Stimulated activated CD4-positive, alpha-beta T cell treated with anti-CD3 and anti-CD28 coated beads, Interleukin-12 subunit alpha, Interleukin-12 subunit beta, amount 100 ng/mL, for 24 hours (primary cell): ENCODE measurements at regions not wholly inside any gene's neighbourhood (a gene's known extent, or its start where the extent isn't known, plus 50 kb on each side); places are given as distances from the start of the nearest gene placed in this dataset.

Experiments
- DNase-seq, 2 experiments: peaks; one replicate each; pipeline ENCODE4 v3.0.0-alpha.2; 2020; ENCODE audit warnings: low read depth in 2 of 2

DNA sequence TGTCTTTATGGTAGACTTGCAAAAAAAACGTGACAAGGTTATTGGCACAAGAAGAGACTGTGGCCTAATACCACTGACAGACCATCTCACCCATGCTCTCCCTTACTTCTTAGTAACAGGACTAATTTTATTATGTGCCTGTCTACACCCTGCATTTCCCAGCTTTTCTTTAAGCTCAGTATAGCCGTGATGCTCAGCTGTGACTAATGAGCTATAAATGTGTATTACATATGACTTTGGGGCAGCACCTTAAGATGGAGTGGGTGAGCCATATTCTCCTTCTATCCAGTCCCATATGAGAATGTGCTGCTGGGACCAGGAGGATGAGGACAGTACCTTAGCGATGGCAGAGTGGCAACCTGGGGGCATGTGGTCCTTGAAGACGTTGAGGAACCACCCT lies 293.5 kb downstream of the RNF144A start:
- no peak for DNase-seq

DNA sequence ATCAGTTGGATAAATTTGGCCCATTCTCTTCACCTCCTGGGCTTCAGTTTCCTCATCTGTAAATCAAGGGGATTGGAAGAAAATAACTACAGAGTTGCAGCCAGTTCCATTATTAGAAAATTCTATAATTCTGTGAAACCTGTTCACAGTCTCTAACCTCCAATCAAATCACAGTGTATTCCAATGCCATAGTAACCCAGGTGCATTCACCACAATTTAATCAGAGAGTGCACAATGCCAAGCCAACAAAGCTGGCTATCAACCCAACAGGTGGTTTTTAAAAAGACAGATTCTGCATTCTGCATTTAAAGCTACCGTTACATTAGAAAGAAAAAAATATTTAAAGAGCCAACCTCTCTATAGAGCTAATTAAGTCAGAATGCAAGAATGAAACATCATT lies 308.6 kb downstream of the RNF144A start:
- DNase-seq: no peak

DNA sequence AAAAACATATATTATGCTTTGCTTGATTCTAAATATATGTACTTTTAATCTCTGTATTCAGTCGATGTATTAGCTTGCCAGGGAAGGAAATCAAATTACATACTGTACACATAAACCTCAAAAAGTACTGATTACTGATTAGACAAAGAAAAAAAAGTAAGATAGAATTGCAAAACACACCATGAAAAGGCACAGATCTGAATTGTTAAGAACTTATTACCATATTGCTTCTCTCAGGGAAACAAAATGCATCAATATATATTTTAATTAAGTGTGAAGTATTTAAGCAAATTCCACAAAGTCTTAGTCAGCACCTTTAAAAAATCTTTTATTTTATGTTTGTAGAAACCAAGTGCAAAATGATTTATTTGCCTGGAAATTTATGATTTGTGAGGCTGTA lies 309.3 kb downstream of the RNF144A start:
- no peak for DNase-seq

- no peak for DNase-seq
Observed at GRCh38 chr2:7233126-7233525, 315.9 kb downstream of the RNF144A start.

GRCh38 chr2:7237466-7237865 lies 320.3 kb downstream of the RNF144A start:
- DNase-seq: no peak

- no peak for DNase-seq
Observed at GRCh38 chr2:7239078-7239477, 321.9 kb downstream of the RNF144A start.

DNA sequence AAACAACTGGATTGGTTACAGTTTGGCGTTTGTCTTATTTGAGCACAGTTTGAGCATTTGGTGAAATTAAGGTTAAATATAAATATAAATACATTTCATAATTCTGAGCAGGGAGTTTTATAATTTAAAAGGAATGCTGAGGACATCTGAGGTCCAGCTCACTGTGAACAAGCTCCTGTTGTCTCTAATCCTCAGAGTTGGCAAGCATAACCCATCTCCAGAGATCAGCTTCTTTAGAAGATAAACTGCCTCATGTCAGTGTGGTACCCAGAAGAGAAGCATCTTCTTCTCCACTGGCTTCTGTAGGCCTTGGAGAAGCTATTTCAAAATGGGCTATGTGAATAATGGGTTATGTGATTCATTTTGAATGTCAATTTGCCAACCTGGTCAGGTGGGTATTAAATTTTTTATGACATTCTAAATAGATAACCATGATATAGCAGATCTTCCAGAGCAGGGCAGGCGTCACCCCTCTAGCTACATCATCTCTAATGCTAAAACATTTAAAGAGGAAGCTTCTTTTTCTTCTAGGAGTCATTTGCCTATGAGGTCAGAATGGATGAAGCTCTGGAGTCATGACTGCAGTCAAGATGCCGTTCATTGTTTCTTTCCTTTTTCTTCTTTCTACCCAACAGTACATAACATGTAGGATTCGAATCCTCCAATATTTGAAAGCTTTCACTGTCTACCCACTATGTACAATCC lies 324.0 kb downstream of the RNF144A start:
- DNase-seq: no peak

DNA sequence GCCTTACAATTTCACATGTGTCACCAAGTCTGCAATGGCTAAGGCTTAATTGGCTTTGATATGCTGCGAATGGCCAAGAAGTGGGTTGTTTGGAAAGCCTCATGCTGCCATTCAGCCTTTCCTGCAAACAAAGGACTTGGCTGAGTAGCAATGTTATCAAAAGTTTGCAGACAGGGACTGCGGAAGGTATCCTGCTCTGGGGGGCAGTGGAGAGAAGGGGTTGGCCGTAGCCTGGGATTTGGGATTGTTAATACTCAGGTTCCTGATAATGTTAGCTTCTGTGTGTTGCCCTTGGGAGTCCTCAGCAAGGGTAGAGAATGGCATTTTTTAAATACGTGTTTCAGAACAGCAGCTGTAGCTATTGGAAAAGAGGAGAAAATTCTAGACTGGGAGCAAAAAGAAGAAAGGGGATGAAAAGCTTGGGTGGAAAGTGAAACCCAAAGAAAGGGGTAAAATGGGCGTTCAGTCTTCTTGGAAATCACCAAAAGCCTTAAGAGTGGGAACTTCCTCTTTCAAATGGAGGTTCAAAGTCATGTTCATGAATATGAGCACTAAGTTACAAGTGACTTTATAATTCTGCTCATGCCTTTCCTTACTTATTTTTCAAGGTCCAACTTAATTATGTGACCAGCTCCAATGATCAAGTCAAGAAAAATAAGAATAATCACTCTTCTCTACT lies 325.1 kb downstream of the RNF144A start:
- DNase-seq: no peak

DNA sequence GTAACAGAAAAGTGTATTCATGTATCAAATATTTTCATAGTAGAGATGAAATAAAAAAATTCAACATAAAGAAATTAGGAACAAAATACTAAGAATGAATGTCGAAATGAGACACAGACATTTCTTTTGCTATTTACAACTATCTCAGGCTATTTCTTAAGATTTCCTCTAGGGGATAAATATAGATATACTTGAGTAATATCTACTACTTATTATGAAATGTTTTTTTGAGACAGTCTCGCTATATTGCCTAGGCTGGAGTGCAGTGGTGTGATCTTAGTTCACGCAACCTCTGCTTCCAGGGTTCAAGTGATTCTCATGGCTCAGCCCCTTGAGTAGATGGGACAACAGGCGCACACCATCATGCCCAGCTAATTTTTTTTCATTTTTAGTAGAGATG lies 326.1 kb downstream of the RNF144A start:
- DNase-seq: no peak

DNA sequence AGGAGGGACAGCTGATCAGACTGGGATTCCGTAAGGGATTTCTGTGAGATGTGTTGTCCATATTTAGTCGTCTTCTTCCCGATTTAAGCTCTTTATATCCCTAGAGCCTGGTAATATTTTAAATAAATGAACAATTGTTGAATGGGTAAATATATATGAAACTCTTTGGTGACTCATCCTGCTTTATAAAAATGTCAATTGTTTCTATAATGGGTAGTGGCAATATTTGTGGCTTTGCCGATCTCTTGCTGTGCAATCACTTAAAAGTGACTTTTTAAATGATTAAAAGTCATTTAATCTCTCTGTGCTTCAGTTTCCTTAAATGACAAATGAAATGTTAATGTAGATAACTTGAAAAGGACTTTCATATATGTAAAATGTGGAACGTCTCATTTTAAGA lies 339.2 kb downstream of the RNF144A start:
- no peak for DNase-seq

DNA sequence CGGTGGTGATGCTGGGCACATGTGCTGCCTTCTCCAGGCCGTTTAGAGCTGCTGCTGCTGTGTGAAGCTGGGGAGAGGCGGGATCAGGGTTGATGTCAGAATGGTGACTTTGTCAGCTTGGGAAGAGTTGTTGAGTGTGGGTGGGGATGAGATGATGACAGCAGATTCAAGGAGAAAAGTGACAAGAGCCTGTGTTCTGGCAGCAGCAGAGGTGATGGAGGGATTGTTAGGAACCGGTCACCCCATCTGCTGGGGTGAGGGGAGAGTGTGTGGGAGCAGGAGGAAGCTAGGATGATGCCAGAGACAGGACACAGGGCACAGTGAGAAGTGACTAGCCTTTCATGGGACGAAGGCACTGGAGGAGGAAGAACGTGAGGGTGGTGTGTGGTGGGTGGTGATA lies 345.5 kb downstream of the RNF144A start:
- DNase-seq: no peak

DNA sequence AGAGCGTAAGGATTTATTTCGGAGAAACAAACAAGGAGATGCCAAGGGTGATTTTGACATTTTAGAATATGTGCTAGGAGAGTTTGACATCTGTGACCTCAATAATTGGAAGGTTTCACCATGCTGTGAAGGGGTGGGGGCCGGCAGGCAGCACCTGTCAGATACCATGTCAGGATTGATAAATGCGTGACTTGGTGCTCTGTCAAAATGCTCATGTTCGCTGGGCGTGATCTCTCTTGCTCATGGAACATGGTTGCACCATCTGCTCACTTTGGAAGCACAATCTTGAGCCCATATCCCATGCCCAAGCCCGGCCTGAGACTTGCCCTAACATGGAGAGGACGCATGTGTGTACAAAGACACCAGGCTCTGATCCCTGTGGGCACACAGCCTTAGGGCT lies 347.6 kb downstream of the RNF144A start:
- no peak for DNase-seq

- DNase-seq: no peak
Observed at GRCh38 chr2:7265286-7265685, 348.1 kb downstream of the RNF144A start.

- no peak for DNase-seq
Observed at GRCh38 chr2:7269106-7269643, 352.0 kb downstream of the RNF144A start.

DNA sequence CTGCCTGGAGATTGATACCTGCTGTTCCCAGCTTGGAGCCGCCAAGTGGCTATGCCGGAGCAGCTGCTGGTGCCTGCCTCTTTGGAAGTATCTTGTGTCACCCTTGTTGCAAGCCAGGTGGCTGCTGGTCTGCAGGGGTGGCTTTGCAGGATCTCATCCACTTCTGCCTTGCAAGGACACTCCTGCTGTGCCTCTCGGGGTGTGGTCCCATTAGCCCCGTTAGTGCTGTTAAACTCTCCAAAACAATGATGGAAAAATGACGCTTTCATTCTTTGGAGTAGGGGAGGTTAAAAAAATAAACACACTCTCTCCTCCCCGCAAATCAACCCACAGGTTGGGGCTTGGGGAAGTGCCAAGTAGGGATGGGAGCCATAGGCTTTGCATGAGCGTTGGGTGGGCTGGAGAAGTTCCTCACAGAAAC lies 352.8 kb downstream of the RNF144A start:
- DNase-seq: no peak

DNA sequence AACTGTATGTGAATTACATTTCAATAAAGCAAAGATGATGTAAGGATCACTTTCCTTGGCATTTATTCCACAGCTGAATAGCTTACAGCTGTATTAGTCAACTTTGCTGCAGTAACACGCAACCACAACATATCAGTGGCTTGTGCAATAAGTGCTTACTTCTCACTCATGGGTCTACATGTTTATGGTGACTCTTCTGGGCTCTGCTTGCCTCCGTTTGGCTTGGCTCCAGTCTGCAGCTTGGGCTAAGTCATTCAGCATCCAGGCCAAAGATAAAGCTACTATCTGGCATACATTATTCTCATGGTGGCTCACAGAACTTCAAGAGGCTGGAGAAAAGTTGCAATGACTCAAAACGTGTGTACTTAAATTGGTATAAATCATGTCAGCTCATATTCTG lies 355.0 kb downstream of the RNF144A start:
- DNase-seq: no peak

DNA sequence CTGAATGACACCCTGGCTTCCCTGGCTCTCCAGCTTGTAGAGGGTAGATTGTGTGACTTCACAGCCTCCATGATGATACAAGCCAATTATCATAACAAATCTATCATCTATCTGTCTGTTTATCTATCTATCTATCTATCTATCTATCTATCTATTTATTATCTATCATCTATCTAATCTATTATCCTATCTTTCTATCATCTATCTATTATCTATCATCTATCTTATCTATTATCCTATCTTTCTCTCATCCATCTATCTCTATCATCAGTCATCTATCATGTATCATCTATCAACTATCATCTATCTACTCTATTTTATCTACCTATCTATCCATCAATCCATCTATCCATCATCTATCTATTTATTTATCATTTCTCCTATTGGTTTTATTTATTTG lies 361.8 kb downstream of the RNF144A start:
- no peak for DNase-seq

- DNase-seq: no peak
Observed at GRCh38 chr2:7279421-7279949, 362.3 kb downstream of the RNF144A start.

- no peak for DNase-seq
Observed at GRCh38 chr2:7280790-7281189, 363.6 kb downstream of the RNF144A start.

- no peak for DNase-seq
Observed at GRCh38 chr2:7281231-7282201, 364.3 kb downstream of the RNF144A start.

GRCh38 chr2:7286120-7286519 lies 368.9 kb downstream of the RNF144A start:
- no peak for DNase-seq

GRCh38 chr2:7288484-7288883 lies 371.3 kb downstream of the RNF144A start:
- no peak for DNase-seq
